ENCODE measurements at regions not wholly inside any gene's neighbourhood (a gene's known extent, or its start where the extent isn't known, plus 50 kb on each side); places are given as distances from the start of the nearest gene placed in this dataset.

DNA sequence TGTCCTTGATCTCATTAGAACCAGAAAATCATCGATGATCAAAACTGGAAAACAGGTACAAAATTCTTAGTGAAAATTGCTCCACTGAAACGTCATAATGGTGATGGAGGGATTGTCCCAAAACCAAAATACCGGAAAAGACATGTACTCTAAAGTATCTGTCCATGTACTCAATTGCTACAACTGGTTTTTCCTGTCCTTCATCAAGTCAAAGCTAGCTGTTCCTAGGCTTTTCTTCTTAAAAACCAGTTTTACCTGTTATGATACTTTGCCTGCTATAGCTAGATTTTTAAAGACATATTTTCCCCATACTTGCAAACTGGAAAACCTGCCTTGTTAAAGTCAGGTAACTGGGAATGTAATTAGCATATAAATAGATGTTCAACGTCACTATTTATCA is 50.5 kb upstream of the LRRC1 start:
- in situ Hi-C loops (cut with MboI; ENCODE audit: low sequenced_read_pairs): no loop called here

GRCh38 chr6:53741034-53741823 is 53.6 kb upstream of the LRRC1 start:
- in situ Hi-C loops (cut with MboI; ENCODE audit: low sequenced_read_pairs): no loop called here

- in situ Hi-C loops (cut with MboI; ENCODE audit: low sequenced_read_pairs): no loop called here
Observed at GRCh38 chr6:53737746-53738145, 57.1 kb upstream of the LRRC1 start.

DNA sequence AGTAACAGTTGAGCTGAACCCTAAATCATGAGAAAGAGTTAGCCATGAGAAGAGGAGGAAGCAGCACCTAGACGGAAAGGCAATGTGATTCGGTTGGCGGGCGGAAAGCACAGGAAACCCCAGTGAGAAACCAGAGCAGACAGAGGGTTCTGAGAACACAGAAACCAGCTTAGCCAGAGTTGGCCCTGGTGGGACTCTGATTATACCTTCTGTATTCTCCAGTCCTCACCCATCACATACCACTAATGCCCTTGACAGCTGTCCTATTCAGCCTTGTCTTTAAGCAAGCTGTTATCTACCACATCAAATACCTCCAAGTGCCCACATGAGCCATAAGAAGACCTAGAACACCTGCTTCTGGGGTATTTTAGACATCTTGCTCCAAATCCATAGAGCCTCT is 58.9 kb upstream of the LRRC1 start:
- in situ Hi-C loops (cut with MboI; ENCODE audit: low sequenced_read_pairs): no loop called here

DNA sequence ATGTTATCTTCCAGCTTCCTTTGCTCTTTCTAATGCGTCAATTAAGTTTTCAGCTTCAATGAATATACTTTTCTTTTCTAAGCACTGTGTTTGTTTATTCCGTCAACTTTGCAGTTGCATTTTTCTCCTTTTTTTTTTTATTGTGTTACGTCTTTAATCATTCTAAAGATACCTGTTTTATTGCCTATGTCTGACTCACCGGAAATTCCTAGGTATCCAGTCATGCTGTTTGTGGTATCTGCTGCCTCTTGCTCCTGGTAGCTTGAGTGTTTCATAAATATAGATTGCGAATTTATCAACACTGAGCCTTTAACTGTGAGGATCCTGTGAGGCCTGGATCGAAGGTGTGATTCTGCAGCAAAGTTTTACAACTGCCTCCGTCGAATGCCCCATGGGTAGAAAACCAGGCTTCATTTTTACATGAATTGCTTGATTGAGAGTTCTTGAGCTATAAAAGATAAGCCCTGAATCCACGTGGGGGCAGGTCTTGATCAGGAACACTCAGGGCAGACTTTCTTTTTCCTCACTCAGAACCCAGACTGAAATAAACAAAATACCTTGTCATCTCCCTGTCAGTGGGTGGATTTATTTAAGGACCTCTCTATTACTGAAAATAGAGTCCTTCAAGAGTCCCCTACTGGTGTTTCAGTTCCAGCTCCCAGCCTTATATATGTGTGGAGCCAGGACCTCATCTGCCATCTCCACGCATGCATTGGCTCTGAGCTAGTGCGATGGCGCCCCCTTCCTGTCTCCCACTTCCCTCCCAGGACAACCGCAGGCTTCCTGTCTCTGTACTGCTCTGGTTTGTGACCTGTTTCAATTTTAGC is 60.1 kb upstream of the LRRC1 start:
- in situ Hi-C loops (cut with MboI; ENCODE audit: low sequenced_read_pairs): no loop called here

GRCh38 chr6:53731866-53732636 is 62.8 kb upstream of the LRRC1 start:
- in situ Hi-C loops (cut with MboI; ENCODE audit: low sequenced_read_pairs): no loop called here

DNA sequence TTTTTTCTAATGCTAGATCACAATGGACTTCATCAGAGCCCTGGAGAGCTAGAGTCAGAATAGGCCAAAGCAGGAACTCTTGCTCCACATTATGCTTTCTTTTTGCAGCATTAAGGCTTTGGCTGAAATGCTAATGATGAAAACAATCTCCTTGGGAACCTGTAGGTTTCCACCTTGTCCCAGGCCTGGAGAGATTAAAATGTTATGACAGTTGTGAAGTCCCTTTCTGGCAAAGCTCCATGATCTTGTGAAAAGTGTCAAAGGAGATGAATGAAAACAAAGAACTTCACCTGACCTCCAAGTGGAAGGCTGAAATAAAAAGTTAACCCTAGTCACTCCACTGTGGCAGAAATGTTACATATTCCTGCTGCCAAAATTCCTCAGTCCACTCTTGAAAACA is 64.0 kb upstream of the LRRC1 start:
- in situ Hi-C loops (cut with MboI; ENCODE audit: low sequenced_read_pairs): no loop called here

GRCh38 chr6:53728570-53729194 is 63.1 kb upstream of the KLHL31 start:
- in situ Hi-C loops (cut with MboI; ENCODE audit: low sequenced_read_pairs): no loop called here

DNA sequence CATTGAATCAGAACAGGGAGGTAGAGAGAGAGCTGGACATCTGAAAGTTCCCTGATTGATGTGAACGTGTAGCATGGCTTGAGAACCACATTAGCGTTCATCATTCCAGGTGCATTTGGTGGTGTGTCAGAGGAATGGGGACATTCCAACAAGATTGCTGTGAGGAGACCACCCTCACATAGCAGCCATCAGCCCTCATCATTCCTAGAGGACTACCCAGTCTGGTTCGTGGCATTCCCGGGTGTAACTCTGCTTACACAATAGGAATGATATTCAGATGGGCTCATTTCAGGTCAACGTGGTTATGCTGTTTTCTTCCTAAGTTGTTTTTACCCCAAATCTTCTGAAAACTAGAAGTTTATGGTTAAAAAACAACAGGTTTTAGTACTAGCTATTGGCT is 62.2 kb upstream of the KLHL31 start:
- in situ Hi-C loops (cut with MboI; ENCODE audit: low sequenced_read_pairs): no loop called here

- in situ Hi-C loops (cut with MboI; ENCODE audit: low sequenced_read_pairs): no loop called here
Observed at GRCh38 chr6:53725791-53726575, 60.4 kb upstream of the KLHL31 start.

DNA sequence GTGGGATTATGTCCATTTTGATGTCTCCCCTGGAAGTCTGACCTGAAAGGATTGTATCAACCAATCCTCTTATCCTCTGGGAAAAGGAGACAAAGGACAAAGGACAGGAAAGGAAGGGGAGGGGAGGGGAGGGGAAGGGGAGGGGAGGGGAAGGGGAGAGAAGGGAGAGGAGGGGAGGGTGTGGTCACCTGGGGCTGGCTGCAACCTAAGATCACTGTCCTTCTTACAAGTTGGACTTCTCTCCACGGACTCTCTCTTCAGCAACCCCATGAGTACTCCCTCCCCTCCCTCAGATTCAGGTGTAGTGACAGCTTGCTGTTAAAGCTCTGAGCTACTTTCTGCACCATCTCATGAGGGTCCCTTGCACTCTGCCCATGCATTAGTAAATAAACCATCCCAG is 58.9 kb upstream of the KLHL31 start:
- in situ Hi-C loops (cut with MboI; ENCODE audit: low sequenced_read_pairs): loop anchor here (25.0 kb wide), 1 partner anchor 562 kb away; no protein-coding TSS in a partner anchor

- in situ Hi-C loops (cut with MboI; ENCODE audit: low sequenced_read_pairs): loop anchor here (25.0 kb wide), 1 partner anchor 561 kb away; no protein-coding TSS in a partner anchor
Observed at GRCh38 chr6:53723331-53723730, 57.8 kb upstream of the KLHL31 start.

- in situ Hi-C loops (cut with MboI; ENCODE audit: low sequenced_read_pairs): loop anchor here (25.0 kb wide), 1 partner anchor 559 kb away; no protein-coding TSS in a partner anchor
Observed at GRCh38 chr6:53721766-53722165, 56.2 kb upstream of the KLHL31 start.

DNA sequence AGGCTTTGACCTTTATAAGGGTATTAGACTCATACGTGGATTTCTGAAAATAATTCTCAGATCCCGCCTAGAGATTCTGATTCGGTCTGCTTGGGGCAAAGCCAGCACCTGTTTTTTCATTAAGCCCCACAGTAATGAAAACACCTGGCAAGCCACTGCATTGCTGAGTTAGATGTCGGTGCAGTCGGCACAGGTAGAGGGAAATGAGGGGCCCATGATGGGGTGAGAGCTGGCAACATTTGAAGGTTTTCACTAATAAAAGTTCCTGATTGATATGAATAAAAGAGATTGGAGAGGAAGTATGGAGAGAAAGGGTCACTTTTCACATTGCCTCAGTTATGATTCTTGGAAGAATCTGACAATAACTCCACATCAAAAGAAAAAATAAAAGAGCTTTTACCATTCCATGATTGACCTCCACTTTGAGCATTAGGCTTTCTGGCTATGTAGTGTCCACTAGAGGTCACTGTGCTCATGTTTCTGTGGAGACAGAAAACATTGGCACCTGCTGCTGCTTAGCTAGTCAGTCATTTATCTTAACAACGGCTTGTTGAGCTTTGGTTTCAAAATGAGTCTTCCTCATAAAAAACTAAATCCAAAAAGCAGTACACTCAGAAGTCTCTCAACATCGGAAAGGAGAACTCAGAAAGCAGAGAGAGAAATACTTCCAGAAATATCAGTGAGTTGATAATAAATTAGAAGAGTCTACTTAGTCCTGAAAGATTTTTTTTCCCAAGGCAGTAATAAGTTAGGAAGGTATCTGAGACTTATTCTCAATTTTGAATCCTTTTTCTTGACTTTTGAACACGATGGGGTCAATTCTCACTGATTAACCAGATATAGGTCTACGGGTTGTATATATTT is 53.3 kb upstream of the KLHL31 start:
- in situ Hi-C loops (cut with MboI; ENCODE audit: low sequenced_read_pairs): loop anchor here (25.0 kb wide), 1 partner anchor 557 kb away; no protein-coding TSS in a partner anchor

DNA sequence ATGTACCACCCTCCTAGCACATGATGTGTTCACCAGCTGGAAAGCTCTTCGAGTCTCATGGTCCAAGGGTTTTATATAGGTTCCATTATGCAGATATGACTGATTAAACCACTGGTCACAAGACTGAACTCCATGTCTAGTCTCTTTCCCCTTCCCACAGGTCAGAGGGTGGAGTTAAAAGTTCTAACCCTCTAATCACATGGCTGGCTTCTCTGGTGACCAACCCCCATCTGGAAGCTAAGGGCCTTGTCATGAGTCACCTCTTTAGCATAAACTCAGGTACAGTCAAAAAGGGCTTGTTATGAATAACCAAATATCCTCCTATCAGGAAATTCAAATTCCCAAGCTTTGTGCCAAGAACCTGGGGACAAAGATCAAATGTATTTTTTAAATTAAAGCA is 52.0 kb upstream of the KLHL31 start:
- in situ Hi-C loops (cut with MboI; ENCODE audit: low sequenced_read_pairs): loop anchor here (25.0 kb wide), 1 partner anchor 555 kb away; no protein-coding TSS in a partner anchor

GRCh38 chr6:53715434-53715833 is 49.9 kb upstream of the KLHL31 start:
- in situ Hi-C loops (cut with MboI; ENCODE audit: low sequenced_read_pairs): loop anchor here (25.0 kb wide), 1 partner anchor 553 kb away; no protein-coding TSS in a partner anchor

All from HL-60/S4 treated with phorbol 12-myristate 13-acetate at 8.2 ng/mL for 4 days and 3 days (cell line).